ENCODE measurements at regions not wholly inside any gene's neighbourhood (a gene's known extent, or its start where the extent isn't known, plus 50 kb on each side); places are given as distances from the start of the nearest gene placed in this dataset.

DNA sequence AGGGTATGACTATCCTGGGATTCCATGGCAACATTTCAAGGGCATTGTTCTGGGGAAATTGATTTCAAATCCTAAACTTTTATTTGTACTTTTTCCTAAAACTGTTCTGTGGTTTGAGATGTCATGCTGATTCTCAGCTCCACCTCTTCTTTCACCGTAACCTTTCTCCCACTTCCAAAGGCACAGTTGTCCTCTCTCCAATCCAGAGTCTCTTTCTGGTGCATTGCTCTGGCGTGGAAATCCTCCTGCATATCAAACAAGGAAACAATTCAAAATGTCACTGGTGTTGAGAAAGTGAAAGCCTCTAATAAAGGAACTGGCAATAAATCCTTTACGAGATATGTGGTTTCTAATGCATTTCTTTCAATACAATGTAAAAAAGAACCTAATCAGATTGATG, 155.1 kb upstream of the CDH2 start:
- TF ChIP-seq, protein P1, sequence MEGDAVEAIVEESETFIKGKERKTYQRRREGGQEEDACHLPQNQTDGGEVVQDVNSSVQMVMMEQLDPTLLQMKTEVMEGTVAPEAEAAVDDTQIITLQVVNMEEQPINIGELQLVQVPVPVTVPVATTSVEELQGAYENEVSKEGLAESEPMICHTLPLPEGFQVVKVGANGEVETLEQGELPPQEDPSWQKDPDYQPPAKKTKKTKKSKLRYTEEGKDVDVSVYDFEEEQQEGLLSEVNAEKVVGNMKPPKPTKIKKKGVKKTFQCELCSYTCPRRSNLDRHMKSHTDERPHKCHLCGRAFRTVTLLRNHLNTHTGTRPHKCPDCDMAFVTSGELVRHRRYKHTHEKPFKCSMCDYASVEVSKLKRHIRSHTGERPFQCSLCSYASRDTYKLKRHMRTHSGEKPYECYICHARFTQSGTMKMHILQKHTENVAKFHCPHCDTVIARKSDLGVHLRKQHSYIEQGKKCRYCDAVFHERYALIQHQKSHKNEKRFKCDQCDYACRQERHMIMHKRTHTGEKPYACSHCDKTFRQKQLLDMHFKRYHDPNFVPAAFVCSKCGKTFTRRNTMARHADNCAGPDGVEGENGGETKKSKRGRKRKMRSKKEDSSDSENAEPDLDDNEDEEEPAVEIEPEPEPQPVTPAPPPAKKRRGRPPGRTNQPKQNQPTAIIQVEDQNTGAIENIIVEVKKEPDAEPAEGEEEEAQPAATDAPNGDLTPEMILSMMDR (conservative IDR thresholded peaks at IDR 0.05 in 1 of 2, IDR thresholded peaks at IDR 0.05 in 1 of 2; ENCODE audit: extremely low read depth in 1 of 2, insufficient read depth in 1 of 2, low read depth in 1 of 2, low read length in 2 of 2): no peak
- TF ChIP-seq EZH2 (IDR thresholded peaks at IDR 0.05; ENCODE audit: borderline replicate concordance, low read length): no peak

Data from mammary epithelial cell (primary cell).